NCI-H510A treated with DMSO at 0.1 percent for 48 hours (cell line): ENCODE measurements at regions not wholly inside any gene's neighbourhood (a gene's known extent, or its start where the extent isn't known, plus 50 kb on each side); places are given as distances from the start of the nearest gene placed in this dataset.

Source experiments
- DNase-seq: peaks from one replicate; lab custom pipeline; 2025; lab: John Stamatoyannopoulos, UW

DNA sequence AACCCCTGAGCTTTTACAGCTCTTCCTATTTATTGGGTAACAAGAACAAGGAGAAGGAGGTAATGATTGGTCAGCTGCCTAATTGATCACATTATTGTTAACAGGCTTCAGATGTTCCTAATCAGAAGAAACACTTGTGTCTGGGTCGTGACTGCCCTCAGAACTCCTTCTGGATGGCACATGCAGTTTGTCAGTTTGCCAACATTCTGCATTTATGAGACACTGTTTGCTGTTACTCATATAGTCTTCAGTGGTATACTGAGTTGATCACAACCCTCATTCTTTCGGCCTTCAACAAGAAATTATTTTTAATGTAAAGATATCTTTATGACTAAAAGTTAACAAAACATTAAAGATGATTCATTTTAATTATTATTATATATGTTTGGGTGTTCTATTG lies 95.7 kb upstream of the DOCK10 start:
- DNase-seq = no peak

DNA sequence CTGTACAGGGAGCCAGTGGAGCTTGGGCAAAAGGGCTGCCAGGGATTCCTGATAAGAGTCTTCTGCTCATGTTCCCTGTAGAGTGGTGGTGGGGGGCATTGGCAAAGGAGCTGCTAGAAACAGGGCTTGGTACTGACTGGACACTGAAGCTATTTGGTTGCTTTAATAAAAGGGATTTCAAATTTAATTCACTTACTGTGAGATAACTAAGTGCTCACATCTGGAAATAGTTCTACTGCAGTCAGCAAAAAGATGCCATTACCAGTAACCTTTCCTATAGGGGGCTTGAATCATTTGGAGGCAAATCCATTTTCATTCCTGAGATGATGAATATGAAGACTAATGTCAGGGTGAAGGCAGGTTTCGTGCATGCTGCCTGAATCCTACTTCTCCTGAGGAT lies 94.3 kb upstream of the DOCK10 start:
- DNase-seq = no peak

DNA sequence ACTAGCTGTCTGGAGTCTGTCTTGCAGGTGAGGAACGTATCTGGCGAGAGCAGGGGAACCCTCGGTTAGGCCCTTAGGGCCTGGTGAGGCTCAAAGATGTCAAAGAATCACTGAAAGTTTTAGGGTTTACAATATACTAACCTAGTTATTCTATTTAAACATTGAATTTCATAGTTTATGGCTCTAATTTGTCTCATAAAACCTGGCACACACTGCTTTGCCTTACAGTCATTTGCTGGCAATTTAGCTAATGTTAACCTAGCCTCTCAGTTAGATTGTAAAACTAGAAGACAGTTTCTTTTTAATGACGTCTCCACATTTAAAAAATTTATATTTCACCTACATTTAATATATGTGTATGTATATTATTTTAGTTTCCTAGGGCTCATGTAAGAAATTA lies 89.6 kb upstream of the DOCK10 start:
- no peak for DNase-seq

DNA sequence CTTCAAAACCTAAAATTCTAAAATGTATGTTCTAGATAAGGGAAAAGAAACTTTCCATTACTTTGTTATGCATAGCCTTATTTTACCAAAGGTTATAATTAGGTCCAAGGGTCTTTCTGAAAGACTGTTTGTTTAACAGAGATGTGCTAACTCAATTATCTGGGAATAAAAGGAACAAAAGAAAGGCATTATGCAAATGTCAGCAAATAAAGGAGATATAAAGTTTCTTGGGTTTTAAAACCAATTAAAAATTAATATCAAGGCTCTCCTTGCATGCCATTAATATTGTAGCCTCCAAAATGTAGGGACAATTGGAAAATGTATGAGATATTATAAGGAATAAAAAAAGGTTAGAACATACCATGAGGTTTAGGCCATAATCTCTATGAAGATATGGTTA lies 87.8 kb upstream of the DOCK10 start:
- no peak for DNase-seq

DNA sequence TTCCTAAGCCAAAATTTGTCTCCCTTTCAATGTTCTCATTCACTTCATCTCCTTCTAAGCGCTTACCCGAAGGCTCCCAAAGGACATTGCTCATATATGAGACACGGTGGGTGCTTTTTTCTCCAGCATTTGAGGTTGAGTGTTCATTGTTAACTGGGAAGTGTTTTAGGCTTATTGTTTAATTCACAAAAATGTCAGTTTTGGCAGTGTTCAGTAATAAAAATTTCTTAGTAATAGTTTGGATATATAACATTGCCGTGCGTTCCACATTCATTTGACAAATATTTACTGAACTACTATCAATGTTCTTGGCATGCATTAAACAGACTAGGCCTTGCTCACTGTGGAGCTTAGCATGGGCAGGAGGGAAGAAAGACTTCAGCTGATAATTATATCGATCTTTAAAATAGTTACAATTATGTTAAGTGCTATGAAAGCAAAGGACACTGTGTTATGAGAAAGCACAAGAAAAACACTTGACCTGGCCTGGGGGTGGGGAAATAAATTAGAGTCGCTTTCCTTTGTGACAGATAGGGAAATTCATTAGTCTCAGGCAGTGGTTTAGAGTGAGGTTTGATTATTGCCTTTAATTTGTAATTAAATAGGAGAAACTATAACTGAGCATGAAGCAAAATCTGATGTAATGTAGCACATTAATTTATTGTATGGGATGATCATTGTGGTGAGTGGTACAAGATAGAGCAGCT lies 82.2 kb upstream of the DOCK10 start:
- no peak for DNase-seq

DNA sequence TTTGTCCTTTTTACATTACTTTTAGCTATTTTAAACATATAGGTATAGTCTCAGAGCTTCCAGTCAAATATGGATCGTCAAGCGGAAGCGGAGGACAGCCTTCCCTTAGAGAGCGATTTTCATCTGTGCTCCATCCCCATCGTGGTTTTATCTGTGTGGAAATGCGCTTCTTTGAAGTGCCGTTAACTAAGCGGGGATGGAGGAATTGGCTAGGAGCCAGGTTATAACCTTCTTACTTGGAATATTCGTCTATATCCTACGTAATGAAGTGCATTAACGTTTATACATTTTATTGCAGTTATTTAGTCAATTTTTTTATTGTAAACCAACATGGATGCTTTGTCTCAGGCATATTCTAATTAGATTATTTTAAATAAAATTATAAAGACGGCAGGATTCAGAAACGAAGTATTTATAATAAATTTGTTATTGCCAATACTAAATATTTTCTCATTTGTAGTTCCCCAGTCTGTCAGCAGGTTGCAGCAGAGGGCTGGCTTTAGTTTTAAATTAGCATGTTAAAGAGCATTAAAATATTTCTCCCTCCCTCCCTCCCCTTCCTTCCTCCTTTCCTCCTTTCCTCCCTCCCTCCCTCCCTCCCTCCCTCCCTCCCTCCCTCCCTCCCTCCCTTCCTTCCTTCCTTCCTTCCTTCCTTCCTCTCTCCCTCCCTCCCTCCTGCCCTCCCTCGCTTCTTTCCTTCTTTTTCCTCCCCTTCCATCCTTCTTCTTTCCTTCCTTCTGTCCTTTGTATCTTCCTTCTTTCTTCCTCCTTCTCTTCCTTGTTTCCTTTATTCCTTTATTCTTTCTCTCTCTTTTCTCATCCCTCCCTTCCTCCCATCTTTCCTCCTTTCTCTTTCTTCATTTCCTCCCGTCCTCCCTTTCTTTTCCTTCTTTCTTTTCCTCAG lies 80.6 kb upstream of the DOCK10 start:
- DNase-seq = peak; percentile 13

DNA sequence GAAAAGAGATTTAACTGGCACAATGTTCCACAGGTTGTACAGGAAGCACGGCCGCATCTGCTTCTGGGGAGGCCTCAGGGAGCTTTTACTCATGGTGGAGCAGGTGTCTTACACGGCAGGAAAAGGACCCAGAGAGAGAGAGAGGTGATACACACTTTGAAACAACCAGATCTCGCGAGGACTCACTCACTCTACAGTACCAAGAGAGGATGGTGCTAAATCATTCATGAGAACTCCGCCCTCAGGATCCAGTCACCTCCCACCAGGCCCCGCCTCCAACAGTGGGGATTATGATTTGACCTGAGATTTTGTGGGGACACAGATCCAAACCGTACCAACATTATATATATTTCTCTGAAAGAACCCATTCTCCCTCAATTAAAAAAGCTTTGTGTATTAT lies 79.7 kb upstream of the DOCK10 start:
- no peak for DNase-seq

DNA sequence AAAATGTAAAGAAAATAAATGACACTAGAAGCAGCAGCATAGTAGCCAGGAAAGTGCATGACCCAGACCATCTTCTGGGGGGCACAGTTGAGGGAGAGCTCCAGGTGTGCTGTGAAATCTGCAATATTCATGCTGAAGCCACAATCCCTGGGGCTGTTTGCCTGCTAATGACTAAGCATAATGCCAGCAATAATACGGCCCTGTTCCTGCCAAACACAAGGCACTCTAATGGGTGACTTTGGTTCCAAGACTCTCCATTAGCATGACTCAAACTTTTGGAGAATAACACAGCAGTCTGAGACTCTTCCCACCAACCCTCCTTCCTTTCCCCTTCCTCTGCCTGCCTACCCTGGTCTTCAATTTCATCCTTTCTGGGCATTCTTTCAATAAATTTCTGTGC lies 77.9 kb upstream of the DOCK10 start:
- no peak for DNase-seq

DNA sequence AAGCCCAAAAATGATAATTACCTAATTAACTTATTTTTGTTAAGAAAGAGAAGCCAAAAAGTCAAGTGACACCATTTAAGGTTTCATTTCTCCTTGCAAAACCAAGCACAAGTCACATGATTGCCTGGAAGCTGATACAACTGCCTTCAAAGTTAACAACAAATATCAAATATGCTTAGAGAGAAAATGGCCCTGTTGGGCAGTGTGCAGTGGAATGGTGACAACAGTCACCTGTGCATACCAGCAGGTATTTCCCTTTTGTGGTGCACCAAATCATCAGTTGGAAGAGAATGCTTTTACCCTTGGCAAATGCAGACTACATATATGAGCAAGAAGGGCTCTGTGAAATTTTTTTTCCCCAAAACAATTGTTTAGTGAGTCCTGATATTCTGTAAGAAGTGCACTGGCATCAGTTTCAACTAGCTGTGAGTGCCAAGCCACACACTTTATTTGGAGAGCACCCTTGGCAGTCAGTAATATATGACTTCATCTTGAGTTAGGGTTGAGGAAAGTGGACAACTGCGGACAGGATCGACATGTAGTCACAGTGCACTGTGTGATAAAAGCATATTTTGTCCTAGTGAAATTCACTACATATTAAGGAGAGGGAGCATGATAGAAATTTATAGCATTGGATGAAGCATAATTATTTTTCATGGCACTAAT lies 74.9 kb upstream of the DOCK10 start:
- DNase-seq = no peak

DNA sequence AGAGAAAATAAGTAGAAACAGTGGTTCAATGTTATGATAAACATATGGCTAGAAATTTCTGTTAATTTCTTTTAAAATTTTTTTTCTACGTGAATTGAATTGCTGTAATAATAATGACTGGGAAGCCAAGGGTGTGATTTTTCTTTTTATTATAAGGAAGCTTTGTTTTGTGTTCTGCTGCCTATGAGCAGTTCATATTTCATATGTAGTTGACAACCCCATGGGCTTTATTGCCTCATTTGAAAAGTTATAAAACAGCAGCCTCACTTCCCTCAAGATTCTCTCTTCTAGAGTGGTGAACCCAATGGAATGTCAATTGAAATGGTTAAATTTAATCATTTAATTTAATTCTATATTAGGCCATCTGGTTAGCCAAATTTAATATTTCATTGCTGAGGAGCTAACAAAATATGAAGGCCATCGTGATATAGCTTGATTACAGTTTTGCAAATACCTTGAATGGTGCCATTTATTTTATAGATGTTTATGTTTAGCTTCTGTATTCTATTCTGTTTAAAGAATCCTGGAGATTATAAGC lies 72.6 kb upstream of the DOCK10 start:
- DNase-seq = no peak

DNA sequence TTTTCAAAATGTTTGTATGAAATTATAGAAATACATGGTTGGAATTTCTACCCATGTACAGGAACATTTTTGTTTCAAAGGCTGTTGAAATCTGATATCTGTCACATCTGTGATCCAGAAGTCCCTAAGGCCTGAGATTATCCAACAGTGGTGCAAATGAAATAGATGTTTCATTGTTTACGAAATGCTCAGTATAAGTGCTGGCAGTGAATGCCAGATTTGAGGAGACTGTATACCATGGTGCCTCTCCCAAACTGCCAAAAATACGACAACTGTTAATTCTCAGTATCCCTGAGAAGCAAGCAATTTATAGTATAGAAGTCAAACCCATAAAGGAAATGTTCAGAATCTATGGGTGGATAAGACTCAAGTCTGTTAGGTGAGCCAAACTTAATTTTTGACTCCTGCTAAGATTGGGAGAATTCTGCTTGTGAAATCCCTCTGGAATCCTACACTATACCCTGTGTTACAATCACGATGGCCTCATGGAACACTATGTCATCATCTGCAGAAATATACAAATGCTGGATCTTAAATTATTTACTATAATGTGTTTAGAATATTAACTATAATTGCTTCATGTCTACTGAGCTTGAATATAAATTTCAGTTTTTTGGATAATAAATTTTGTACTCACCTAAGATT lies 71.2 kb upstream of the DOCK10 start:
- no peak for DNase-seq

DNA sequence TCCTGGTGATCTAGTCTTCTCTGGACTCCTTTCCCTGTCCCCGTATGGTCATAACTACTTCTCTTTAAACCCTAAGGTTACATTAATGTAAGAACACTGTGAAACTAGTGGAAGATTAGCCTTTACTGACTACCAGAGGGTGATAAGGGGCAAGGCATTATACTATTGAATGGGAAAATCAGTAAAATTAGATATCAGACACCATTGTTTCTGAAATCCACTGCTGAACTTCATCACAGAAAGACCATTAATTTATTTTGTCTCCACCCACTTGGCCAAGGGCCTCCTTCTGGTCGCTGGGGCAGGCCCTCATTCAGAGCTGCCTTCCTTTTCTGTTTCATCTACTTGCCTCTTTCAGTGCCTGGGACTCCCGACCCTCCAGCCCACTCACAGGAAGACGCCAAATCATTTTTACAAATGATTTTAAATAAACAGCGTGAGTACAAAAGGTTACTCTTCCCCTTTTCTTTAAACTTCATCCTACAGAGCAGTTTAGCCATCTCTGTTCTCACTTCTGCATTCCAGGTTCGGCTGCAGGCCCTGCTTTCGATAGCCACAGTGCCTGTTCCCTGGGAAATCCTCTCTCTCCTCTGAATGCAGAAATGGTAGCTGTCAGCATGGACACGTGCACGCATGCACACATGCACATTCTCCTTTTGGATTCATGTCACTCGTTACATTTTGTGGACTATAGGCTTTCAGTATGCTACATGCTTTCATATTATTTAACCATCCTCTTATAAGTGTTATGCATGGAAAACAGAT lies 70.3 kb upstream of the DOCK10 start:
- DNase-seq = no peak

DNA sequence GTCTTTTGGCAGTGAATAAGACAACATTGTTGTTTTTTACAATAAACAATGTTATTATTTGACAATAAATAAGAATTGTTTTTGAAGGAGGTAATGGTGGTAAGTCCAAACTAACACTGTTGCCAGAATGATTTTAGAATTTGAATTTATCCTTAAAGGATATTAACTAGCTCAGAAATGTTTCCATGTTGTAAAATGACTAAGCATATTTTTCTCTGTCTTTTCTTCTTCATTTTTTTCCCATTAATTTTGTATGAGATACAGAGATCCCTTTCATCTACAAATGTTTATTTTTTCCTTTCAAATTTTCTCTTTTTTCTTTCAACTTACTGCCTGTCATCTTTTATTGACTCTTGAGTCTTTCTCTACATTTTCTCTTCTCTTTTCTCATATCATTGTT lies 66.5 kb upstream of the DOCK10 start:
- DNase-seq = no peak

DNA sequence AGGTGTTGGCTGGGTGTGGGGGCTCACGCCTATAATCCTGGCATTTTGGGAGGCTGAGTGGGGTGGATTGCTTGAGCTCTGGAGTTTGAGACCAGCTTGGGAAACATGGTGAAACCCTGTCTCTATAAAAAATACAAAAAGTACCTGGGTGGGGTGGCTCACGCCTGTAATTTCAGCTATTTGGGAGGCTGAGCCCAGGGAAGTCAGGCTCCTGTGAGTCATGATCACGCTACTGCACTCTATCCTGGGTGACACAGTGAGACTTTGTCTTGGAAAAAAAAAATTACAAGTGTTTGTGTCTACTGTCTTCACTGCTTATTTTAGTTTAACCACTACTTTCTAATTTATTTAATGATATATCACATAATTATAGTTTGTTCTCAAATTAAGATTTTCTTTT lies 62.7 kb upstream of the DOCK10 start:
- DNase-seq = no peak

DNA sequence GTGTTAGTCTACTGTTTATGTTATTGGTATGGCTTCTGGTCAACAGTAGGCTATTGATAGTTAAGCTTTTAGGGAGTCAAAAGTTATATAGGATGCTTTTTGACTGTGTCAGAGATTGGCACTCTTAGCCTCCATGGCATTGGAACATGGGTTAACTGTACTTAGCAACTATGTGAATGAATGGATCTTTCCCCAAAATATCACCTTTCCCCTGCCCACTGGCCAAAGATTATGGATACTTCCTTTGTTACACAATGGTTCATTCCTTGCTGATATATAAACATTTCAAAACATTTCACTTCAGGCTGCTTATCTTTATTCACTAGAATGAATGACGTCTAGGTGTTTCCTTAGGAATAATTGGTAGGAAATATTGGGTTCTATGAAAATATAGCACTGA lies 62.1 kb upstream of the DOCK10 start:
- DNase-seq = no peak

DNA sequence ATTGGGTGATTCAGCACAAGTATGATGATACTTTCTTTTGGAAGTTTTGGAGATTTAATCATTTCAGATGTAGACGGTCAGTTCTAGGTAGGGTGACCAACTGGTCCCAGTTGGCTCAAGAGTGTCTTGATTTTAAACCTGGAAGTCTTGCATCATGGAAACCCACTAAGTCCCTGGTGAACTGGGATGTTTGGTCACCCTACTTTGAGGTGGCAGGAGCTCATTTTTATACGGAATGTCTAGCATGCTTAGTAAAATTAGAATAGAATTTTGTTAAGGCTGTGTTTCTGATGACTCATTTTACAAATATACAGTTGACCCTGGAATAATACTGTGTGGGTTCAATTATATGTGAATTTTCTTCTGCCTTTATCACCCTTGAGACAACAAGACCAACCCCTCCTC lies 61.5 kb upstream of the DOCK10 start:
- no peak for DNase-seq

DNA sequence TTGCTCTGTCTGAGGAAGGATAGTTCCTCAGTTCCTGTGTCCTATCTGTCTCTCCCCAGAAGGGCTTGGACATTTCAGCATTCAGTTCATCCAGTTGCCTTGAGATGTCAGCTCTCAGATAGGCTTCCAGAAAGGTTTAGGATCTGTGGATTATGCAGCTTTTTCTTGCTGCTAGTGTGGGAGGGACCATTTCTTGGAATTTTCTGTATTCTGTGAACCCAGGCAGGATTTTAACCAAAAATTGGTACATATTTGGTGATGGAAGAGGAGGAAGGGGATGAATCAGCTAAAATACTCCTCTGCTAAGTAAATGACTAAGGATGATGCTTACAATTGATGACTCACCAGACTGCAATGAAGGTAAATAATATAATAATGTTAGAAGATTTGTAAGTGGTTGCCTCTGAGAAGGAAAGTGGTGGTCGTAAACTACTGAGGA lies 58.6 kb upstream of the DOCK10 start:
- DNase-seq = no peak

DNA sequence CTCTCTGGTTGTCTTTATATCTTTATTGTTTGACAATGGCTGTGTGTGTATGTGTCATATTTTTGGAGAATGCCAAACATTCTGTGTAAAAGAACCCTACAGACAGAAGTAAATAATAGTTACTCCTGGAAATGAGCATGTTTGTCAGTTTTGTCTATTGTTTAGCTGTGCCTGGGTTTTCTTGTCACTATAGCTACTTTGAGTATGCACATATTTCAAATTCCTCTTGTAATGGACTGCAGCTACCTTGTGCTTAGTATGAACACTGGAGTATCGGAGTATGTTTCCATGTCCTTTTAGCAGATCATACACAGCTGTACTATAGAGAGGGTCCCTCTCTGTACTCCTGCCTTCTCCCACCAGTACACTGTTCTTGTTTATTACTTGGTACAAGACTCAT lies 58.0 kb upstream of the DOCK10 start:
- no peak for DNase-seq

DNA sequence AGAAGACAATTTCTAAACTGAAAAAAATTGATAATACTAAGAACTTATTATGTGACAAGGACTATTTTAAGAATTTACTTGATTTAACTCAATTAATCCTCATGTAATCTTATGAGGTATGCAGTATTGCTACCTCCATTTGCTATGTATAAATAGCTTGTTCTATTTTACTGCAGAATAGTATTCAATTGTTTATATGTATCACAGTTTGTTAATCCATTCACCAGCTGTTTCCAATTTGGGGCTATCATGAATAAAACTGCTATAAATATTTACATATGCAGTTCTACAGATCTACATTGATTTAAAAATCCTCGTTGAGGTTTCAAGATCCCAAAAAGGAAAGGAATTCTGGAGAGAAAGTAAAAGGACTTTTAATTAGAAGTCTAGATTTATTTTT lies 54.8 kb upstream of the DOCK10 start:
- no peak for DNase-seq
